ENCODE measurements at regions not wholly inside any gene's neighbourhood (a gene's known extent, or its start where the extent isn't known, plus 50 kb on each side); places are given as distances from the start of the nearest gene placed in this dataset.

DNA sequence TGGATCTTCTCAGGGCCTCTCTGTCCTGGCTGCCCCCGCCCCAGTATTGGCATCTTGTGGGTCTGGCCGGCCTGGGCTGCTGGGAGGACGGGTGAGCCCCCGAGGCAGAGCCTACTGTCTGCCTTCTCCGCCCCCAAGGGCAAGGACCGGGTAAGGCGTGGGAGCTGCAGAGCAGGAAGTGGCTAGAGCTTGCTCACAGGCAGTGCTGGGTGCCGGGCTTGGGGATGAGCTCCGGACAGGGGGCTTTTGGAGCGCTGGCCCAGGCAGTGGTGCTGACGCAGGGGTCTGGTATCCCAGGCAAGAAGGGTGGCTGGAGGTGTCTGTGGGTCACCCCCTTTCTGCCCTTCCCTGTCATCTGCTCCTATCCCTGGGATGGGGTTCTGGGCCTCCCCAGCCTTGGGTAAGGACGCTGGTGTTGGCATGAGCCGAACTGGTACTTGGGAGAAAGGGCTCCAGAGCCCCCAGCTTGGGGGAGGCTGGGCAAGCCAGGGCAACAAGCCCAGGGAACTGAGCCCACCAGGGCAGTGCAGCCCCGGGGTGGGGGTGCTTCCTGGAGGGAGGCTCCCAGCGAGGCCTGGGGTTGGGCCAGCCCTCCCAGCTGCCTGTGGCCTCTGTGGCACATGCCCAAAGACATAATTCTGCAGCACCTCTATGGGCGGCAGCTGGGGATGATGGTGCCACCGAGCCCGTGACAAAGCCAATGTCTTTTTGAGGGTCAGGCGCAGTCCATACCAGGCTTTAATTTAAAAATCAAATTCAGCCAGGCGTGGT, 126.3 kb downstream of the KIF26A start:
- TF ChIP-seq, protein P1, sequence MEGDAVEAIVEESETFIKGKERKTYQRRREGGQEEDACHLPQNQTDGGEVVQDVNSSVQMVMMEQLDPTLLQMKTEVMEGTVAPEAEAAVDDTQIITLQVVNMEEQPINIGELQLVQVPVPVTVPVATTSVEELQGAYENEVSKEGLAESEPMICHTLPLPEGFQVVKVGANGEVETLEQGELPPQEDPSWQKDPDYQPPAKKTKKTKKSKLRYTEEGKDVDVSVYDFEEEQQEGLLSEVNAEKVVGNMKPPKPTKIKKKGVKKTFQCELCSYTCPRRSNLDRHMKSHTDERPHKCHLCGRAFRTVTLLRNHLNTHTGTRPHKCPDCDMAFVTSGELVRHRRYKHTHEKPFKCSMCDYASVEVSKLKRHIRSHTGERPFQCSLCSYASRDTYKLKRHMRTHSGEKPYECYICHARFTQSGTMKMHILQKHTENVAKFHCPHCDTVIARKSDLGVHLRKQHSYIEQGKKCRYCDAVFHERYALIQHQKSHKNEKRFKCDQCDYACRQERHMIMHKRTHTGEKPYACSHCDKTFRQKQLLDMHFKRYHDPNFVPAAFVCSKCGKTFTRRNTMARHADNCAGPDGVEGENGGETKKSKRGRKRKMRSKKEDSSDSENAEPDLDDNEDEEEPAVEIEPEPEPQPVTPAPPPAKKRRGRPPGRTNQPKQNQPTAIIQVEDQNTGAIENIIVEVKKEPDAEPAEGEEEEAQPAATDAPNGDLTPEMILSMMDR (optimal IDR thresholded peaks at IDR 0.05 in 1 of 3, IDR thresholded peaks at IDR 0.05 in 1 of 3, conservative IDR thresholded peaks at IDR 0.05 in 1 of 3; ENCODE audit: extremely low read depth in 1 of 3, insufficient read depth in 2 of 3, low read length in 3 of 3): no peak
- TF ChIP-seq EZH2 (IDR thresholded peaks at IDR 0.05; ENCODE audit: low read length): no peak
